ENCODE measurements at regions not wholly inside any gene's neighbourhood (a gene's known extent, or its start where the extent isn't known, plus 50 kb on each side); places are given as distances from the start of the nearest gene placed in this dataset.

- Histone ChIP-seq H3K27me3 (no peaks in the 10 kb centered on the region), H3K4me1 (peaks cover 9% of the 10 kb centered on the region), H3K36me3 (no peaks in the 10 kb centered on the region), H3K9me3 (no peaks in the 10 kb centered on the region), H4K20me1 (no peaks in the 10 kb centered on the region), H3K4me3 (no peak overlapping the region), H3K27ac (no peak overlapping the region), H3K4me2 (no peak overlapping the region; the same call in 1 of the 2 replicates), H3K9ac (no peak overlapping the region)
- TF ChIP-seq Cebpa-rat (IDR thresholded peaks at IDR 0.05) = no peak
Measured at GRCh38 chr5:89988998-89989655, 420.4 kb downstream of the CETN3 start.

DNA sequence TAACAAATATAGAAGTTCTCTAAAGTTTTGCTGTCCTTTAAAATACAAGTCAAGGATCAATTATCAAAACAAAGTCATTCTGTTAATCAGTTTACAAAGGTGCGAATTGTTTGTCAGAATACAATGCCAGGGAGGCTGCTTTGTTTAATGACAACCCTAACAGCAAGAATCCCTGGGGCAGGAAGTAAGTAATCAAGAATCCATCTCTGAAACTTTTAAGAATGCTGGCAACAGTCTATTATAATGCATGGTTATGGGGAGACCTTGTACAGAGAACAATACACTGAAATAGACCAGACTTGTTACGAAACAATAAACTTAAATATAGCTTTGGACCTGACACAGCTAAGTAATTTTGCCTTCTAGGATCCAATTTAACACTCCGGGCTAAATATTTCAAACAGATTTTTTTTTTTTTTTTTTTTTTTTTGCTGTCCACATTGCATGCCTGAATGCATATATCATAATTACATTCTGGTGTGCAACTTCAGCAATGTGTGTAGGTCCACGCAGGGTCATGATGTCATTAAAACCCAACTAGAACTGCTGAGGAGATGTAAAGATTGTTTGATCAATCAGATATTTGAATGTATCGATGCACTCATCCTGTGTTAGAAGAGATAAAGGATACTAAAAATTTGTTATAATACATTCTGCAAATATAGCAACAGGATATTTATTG is 421.3 kb downstream of the CETN3 start:
- H3K4me3 ChIP-seq = no peak overlapping the region
- H3K36me3 ChIP-seq = no peaks in the 10 kb centered on the region
- no peak for TF ChIP-seq Cebpa-rat (IDR thresholded peaks at IDR 0.05)
- H3K27me3 ChIP-seq = no peaks in the 10 kb centered on the region
- H3K9ac ChIP-seq = no peak overlapping the region
- H3K9me3 ChIP-seq = no peaks in the 10 kb centered on the region
- H3K4me2 ChIP-seq = no peak overlapping the region
- peaks cover 9% of the 10 kb centered on the region for H3K4me1 ChIP-seq
- no peak overlapping the region for H3K27ac ChIP-seq
- no peaks in the 10 kb centered on the region for H4K20me1 ChIP-seq

DNA sequence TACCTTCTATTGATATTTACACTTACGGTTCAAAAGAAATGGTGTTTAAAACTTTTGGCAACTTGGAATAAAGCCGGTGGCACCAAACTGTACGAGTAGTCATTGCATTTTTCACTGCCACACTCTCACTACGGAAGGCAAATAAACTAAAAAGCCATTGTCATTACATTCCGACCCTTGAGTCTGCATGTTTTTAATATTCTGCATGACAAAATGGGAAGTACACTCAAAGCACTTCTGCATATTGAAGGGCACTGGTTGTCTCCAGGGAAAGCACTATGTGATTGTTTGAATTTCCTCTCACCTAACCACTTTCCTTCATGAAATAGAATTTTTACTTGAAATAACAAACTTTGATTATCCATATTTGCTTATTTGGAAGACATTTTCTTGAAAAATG is 426.3 kb downstream of the CETN3 start:
- Histone ChIP-seq H4K20me1 (no peaks in the 10 kb centered on the region), H3K9ac (no peak overlapping the region), H3K4me2 (no peak overlapping the region), H3K4me1 (no peaks in the 10 kb centered on the region), H3K9me3 (no peaks in the 10 kb centered on the region), H3K4me3 (no peak overlapping the region), H3K27ac (no peak overlapping the region), H3K27me3 (no peaks in the 10 kb centered on the region), H3K36me3 (no peaks in the 10 kb centered on the region)
- no peak for TF ChIP-seq Cebpa-rat (IDR thresholded peaks at IDR 0.05)

GRCh38 chr5:89981878-89982773 is 427.4 kb downstream of the CETN3 start:
- Histone ChIP-seq H3K4me1 (no peaks in the 10 kb centered on the region), H3K9ac (no peak overlapping the region), H3K4me3 (no peak overlapping the region), H3K27ac (no peak overlapping the region), H3K36me3 (no peaks in the 10 kb centered on the region), H3K9me3 (no peaks in the 10 kb centered on the region), H3K4me2 (no peak overlapping the region), H4K20me1 (no peaks in the 10 kb centered on the region), H3K27me3 (no peaks in the 10 kb centered on the region)
- TF ChIP-seq Cebpa-rat (IDR thresholded peaks at IDR 0.05) = no peak

DNA sequence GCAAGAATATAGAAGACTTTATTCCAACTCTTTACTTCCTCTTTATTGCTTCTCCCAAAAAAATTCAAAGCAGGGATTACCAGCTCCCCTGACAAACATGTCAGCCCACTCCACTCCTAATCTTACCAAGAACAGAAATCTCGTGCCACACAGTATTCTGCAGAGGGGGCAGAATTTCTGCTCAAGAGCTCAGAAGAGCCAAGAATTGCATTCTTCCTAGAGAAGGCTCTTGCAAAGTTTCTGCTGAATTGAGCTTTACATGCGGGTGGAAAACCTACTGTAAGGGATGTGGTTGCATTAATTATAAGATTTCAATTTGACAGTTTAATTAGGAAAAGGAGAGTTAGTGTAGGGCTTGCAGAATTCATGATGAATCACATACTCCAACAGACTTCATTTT is 428.5 kb downstream of the CETN3 start:
- Histone ChIP-seq H4K20me1 (no peaks in the 10 kb centered on the region), H3K4me3 (no peak overlapping the region), H3K4me1 (no peaks in the 10 kb centered on the region), H3K36me3 (no peaks in the 10 kb centered on the region), H3K4me2 (no peak overlapping the region), H3K9me3 (no peaks in the 10 kb centered on the region), H3K27ac (no peak overlapping the region), H3K27me3 (no peaks in the 10 kb centered on the region), H3K9ac (no peak overlapping the region)
- TF ChIP-seq Cebpa-rat (IDR thresholded peaks at IDR 0.05) = no peak

DNA sequence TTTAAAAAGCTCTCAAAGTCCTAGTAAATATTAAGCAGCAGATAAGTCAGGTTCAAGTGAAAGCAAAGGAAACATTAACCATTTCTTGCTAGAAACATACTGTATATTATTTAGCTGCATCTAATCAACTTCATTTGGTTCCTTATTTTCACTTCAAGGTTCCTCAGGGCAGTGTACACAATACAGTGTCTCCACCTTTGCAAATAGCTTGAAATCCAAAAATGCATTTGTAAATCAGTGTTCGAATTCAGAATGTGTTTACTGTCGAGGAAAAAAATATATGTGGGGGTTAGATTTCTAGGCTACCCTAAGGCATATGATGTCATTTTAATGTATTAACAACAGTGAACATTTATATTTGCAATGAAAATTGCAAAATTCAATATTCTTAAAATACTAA is 436.0 kb downstream of the CETN3 start:
- no peaks in the 10 kb centered on the region for H3K27me3 ChIP-seq
- H3K36me3 ChIP-seq = no peaks in the 10 kb centered on the region
- no peak overlapping the region for H3K4me3 ChIP-seq
- H3K9ac ChIP-seq = no peak overlapping the region
- no peaks in the 10 kb centered on the region for H3K4me1 ChIP-seq
- no peak for TF ChIP-seq Cebpa-rat (IDR thresholded peaks at IDR 0.05)
- no peaks in the 10 kb centered on the region for H4K20me1 ChIP-seq
- H3K9me3 ChIP-seq = no peaks in the 10 kb centered on the region
- no peak overlapping the region for H3K4me2 ChIP-seq
- no peak overlapping the region for H3K27ac ChIP-seq

DNA sequence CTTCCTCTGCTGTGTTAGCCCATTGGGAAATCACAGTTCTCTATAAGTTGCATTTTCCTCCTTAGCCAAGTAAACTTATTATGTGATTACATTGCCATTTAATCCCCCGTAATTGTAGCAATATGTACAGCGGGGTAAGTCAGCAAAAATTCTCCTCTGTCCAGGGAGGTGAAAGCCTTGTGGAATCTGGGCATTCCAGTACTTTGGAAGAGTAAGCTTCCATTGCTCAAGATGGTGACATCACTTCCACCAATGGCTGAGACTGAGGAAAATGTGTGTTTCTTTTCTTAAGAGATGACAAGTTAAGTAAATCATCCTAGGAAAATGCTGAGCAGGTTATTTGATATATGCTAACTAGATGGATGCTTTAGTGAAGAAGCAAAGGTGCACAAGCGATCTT is 436.7 kb downstream of the CETN3 start:
- Histone ChIP-seq H3K27ac (no peak overlapping the region), H3K36me3 (no peaks in the 10 kb centered on the region), H3K4me1 (no peaks in the 10 kb centered on the region), H3K4me3 (no peak overlapping the region), H3K27me3 (no peaks in the 10 kb centered on the region), H4K20me1 (no peaks in the 10 kb centered on the region), H3K9ac (no peak overlapping the region), H3K9me3 (no peaks in the 10 kb centered on the region), H3K4me2 (no peak overlapping the region)
- no peak for TF ChIP-seq Cebpa-rat (IDR thresholded peaks at IDR 0.05)

GRCh38 chr5:89968958-89969381 is 440.6 kb downstream of the CETN3 start:
- Histone ChIP-seq H3K4me3 (no peak overlapping the region), H3K36me3 (no peaks in the 10 kb centered on the region), H3K9ac (no peak overlapping the region), H3K27ac (no peak overlapping the region), H3K9me3 (no peaks in the 10 kb centered on the region), H3K4me1 (no peaks in the 10 kb centered on the region), H4K20me1 (no peaks in the 10 kb centered on the region), H3K4me2 (no peak overlapping the region), H3K27me3 (no peaks in the 10 kb centered on the region)
- TF ChIP-seq Cebpa-rat (IDR thresholded peaks at IDR 0.05) = no peak

- H3K27ac ChIP-seq = no peak overlapping the region
- H4K20me1 ChIP-seq = no peaks in the 10 kb centered on the region
- H3K9ac ChIP-seq = no peak overlapping the region
- TF ChIP-seq Cebpa-rat (IDR thresholded peaks at IDR 0.05) = no peak
- H3K4me3 ChIP-seq = no peak overlapping the region
- H3K27me3 ChIP-seq = no peaks in the 10 kb centered on the region
- H3K4me2 ChIP-seq = no peak overlapping the region
- H3K9me3 ChIP-seq = no peaks in the 10 kb centered on the region
- no peaks in the 10 kb centered on the region for H3K4me1 ChIP-seq
- no peaks in the 10 kb centered on the region for H3K36me3 ChIP-seq
Measured at GRCh38 chr5:89967771-89968444, 441.6 kb downstream of the CETN3 start.
